HG03565 (cell line): ENCODE measurements at regions not wholly inside any gene's neighbourhood (a gene's known extent, or its start where the extent isn't known, plus 50 kb on each side); places are given as distances from the start of the nearest gene placed in this dataset.

ENCODE experiments used
- ATAC-seq: cut with Tn5 transposase; IDR thresholded peaks from one replicate; pipeline ENCODE4 v1.9.1; 2021; ENCODE audit warnings: mild to moderate bottlenecking, moderate library complexity; ENCODE audit not compliant: unreplicated experiment

DNA sequence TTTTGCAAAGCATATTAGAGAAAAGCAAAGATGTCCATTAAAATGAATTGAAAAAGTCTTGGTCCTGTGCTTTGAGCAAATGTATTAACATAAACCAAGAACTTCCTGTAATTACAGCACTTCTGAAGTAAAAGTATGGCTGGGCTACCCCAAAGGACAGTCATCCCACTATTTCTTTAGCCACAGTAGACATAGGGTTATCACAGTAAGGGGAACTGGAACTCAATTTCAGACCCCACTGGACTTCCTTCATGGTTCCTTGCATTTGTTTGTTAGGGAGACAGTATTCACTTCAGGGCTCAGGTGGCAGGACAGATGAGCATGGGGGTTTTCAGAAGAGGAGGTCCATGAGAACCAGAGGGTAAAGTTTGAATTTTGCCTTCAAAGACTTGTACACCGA, 203.1 kb upstream of the PDE1C start:
- ATAC-seq = peak; percentile 48

- ATAC-seq = no peak
Observed at GRCh38 chr7:32266932-32267475, 196.8 kb upstream of the PDE1C start.

- no peak for ATAC-seq
Observed at GRCh38 chr7:32264702-32265284, 194.6 kb upstream of the PDE1C start.

DNA sequence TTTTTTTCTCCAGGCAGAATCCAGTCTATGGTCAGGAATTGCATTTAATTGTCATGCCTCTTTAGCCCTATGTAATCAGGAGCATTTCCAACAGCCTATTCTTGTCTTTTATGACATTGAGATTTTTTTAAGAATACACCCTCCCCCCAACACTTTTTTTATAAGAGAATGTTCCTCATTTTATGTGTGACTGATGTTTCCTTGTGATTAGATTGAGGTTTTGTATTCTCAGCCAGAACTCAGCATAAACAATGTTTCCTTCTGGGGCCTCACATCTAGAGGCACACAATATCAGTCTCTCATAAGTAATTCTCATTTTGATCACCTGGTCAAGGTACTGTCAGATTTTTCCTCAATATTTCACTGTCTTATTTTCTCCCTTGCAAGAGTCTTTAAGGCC, 193.4 kb upstream of the PDE1C start:
- no peak for ATAC-seq

DNA sequence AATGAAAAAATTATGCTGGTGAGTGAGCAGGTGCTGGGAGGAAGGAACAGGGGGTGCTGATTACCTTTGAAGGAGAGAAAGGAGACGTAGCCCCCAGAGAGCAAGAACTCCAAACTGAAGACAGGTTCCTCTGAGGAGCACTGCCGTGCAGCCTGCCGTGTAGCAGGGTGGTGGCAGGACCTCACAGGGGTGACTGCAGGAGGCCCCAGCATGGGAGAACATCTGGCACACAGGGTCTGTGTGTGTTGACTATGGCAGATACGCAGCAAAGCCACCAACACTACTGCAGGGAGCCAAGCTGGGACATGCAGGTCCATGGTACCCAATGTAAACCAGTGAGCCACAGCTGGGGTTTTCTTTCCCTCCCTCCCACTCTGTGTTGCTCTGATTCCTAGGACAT, 192.1 kb upstream of the PDE1C start:
- ATAC-seq = no peak

DNA sequence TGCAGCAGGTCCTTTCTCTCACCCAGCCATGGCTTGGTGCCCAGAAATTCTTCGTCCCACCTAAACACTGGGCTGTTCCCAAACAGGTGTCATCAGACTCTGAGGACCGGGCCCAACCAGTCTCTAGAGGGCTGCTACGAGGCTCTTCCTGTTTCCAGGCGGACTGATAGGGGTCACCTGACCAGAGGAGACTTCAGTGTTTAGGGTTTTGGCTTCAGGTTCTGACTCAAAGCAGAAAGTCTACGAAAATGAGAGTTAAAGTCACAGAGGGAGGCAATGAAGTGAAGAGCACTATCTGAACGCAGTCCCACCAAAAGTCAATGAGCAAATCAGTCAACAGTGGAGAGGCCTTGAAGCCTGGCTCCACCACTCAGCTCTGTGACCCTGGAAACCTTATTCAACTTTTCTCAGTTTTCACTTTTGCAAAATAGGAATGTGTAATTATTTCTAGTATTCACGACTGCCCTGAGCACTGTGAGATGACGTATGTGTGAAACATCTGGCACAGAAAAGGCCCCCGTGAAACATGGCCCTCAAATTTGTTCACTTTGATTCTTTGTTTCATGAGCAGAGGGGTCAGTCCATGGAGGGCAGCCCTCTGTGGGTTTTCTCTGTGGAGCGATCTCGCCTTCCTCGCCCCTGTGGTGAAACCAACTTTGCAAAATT, 189.9 kb upstream of the PDE1C start:
- ATAC-seq = peak; percentile 95

- ATAC-seq = no peak
Observed at GRCh38 chr7:32258265-32258664, 188.1 kb upstream of the PDE1C start.

GRCh38 chr7:32257621-32258020, 187.4 kb upstream of the PDE1C start:
- ATAC-seq = no peak

DNA sequence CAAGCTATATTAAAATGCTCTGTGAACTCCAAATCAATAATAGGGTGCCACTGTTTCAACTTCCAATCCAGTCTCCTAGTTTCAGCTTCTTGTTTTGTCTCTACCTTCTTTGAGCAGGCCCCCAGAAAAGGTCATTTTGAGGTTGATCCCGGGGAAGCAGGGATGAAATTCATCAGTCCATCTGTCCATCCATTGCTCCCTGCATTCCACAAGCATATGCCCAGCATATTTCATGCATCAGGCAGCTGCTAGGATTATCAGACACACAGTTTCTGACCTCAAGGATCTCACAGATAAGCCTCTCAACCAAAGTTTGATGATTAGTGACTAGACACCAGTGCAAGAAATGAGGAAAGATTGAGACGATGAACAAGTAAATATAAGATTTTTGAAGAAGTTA, 186.6 kb upstream of the PDE1C start:
- ATAC-seq = no peak

DNA sequence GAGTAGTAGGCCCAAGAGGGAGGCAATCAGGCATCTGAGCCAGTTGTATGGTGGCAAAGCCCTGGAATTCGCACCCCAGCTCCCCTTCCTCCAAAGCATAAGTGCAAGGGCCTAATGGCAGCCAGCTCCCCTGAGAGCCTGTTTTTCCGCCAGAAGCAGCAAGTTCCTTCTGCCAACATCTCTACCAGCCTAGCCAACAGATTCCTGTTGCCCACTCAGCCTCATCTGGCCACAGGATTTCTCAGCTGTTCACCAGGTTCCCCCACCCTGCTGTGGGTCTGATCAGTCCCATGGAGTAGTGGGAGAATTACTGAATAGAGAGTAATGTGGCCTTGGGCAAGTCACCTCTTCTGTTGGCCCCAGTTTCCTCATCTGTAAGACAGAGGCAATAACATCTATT, 186.2 kb upstream of the PDE1C start:
- no peak for ATAC-seq

DNA sequence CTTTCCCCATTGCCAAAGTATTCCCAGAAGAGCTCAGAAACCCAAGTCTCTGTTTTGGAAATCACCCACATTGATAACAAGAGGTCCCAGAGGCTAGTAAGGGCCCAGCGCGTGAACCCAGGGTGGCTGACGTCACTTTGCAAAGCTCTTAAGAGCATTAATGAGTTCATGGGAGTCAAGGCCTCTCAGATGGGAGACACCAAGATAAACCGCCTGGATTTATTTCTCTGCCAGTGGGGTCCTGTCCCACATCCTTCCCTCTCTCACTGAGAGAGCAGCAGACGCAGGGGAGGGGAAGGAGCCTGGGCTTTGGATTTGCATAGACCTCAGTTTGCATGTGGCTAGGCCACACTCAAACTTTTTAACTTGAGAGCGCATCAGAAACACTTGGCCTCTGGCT, 184.8 kb upstream of the PDE1C start:
- no peak for ATAC-seq

- no peak for ATAC-seq
Observed at GRCh38 chr7:32253299-32253698, 183.1 kb upstream of the PDE1C start.

GRCh38 chr7:32251659-32252058, 181.5 kb upstream of the PDE1C start:
- no peak for ATAC-seq

- no peak for ATAC-seq
Observed at GRCh38 chr7:32250471-32251260, 180.5 kb upstream of the PDE1C start.

- no peak for ATAC-seq
Observed at GRCh38 chr7:32250003-32250402, 179.8 kb upstream of the PDE1C start.

GRCh38 chr7:32248522-32248921, 178.3 kb upstream of the PDE1C start:
- ATAC-seq = no peak

GRCh38 chr7:32244806-32245345, 174.7 kb upstream of the PDE1C start:
- ATAC-seq = no peak

DNA sequence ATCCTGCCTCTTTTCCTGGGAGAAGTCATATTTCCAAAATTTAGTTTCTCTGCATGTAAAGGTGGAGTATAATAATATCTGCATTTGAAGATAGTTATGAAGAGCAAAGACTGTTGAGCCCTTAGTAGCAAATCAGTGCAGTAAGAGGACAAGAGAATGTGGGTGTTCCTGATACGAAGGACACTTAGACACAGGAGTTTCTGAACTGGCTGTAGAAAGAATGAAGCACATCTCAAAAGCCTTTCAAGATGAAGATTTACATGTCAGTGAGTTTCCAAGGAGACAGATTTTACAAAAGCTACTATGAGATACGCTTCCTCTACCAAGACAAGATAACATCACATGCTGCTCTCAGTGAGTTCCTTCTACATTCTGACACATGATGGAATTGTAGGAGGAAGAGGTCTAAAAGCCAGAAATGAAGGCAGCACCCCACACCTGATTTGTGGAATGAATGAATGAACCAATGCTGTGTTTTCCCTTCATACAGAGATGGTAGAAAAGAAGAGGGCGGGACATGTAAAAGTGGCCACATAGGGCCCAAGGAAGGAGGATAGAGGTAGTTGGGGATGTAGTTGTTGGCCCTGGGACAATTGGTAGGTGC, 173.6 kb upstream of the PDE1C start:
- ATAC-seq = no peak

DNA sequence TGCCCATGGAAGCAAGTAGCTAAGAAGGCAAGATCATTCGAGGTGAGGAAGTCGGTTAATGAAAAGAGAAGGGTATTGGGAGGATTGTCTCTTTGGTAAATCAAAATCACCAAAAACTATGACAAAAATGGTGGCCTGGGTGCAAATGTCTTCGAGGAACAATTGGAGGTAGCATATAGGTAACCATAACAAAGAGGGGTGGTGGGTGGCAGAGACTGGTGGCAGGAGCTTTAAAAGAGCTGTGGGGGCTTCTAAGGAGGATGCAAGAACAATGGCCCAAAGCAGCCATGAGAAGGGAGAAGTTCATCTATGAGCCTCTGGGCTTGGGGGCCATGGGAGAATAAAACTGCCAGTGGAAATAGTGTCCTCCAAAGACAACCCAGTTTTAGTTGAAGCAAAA, 172.2 kb upstream of the PDE1C start:
- no peak for ATAC-seq

DNA sequence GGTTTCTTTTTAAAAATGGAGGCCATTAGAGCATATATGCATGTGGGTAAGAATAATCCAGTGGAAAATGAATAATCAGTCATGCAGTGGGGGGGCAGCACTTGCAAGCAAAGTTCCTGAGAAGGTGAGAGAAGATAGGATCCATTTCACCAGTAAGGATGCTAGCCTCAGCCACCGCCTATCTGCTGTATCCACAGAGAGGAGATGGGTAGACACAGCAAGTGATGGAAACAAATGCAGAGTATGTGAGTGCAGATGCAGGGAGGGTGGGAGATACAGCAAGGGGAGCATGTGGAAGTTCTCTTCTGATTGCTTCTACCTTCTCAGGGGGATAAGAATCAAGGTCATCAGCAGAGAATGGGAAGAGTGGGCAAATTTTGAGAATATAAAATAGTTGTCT, 171.4 kb upstream of the PDE1C start:
- ATAC-seq = no peak

DNA sequence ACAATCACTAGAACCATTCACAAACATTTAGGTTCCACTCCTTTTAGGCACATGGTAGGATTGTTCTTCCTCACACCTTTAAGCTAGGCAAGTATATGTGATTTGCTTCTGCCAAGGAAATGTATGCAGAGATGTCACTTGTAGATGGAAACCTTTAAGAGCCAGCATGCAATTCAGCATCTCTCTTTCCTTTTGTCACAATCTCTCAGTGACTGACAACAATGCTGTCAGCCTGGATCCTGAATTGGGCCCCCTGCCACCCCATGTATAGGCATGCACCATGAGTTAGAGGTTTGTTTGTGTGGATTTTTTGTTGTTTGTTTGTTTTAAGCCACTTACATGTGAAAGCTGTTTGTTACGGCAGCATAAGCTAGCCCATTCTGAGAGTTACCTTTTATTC, 169.6 kb upstream of the PDE1C start:
- ATAC-seq = no peak
